ENCODE measurements at regions not wholly inside any gene's neighbourhood (a gene's known extent, or its start where the extent isn't known, plus 50 kb on each side); places are given as distances from the start of the nearest gene placed in this dataset.

- CTCF ChIA-PET, result interaction anchor here (0.9 to 3.3 kb wide), 3 partner anchors 18 to 65 kb away, joined by 3 to 14 read pairs (median 3); no protein-coding TSS in a partner anchor
- no peaks in the 10 kb centered on the region for H3K36me3 Mint-ChIP-seq
- H3K4me1 Mint-ChIP-seq, result peaks cover 4% of the 10 kb centered on the region
- POLR2A ChIA-PET, result no interaction called here
- H3K9me3 Mint-ChIP-seq, result peaks cover 4% of the 10 kb centered on the region
- H3K27me3 Mint-ChIP-seq (ENCODE audit: low read depth), result no peaks in the 10 kb centered on the region
- no peak for ATAC-seq
- H3K4me3 Mint-ChIP-seq, result no peak overlapping the region
- TF ChIP-seq TCF7 (CRISPR knock-in tag; IDR thresholded peaks at IDR 0.05; ENCODE audit: low read depth) (no peak), GRHL2 (CRISPR knock-in tag; IDR thresholded peaks at IDR 0.05; ENCODE audit: insufficient replicate concordance, severe bottlenecking) (no peak), ZNF263 (CRISPR knock-in tag; IDR thresholded peaks at IDR 0.05; ENCODE audit: low read depth) (no peak), STAT6 (CRISPR knock-in tag; conservative IDR thresholded peaks at IDR 0.05; ENCODE audit: low read depth) (no peak), RORB (CRISPR knock-in tag; IDR thresholded peaks at IDR 0.05) (no peak), JAZF1 (CRISPR knock-in tag; IDR thresholded peaks at IDR 0.05) (no peak), JUN (CRISPR knock-in tag; IDR thresholded peaks at IDR 0.05) (no peak), ZNF512 (CRISPR knock-in tag; IDR thresholded peaks at IDR 0.05; ENCODE audit: borderline replicate concordance) (no peak), MLX (CRISPR knock-in tag; IDR thresholded peaks at IDR 0.05) (no peak), IRF1 (CRISPR knock-in tag; IDR thresholded peaks at IDR 0.05) (no peak), ZNF416 (CRISPR knock-in tag; IDR thresholded peaks at IDR 0.05) (no peak), NR1H2 (CRISPR knock-in tag; IDR thresholded peaks at IDR 0.05) (no peak), SP1 (CRISPR knock-in tag; conservative IDR thresholded peaks at IDR 0.05) (no peak), ATF1 (CRISPR knock-in tag; IDR thresholded peaks at IDR 0.05) (no peak), CDX4 (CRISPR knock-in tag; IDR thresholded peaks at IDR 0.05; ENCODE audit: borderline replicate concordance) (no peak), TEAD1 (CRISPR knock-in tag; IDR thresholded peaks at IDR 0.05) (no peak), ZNF317 (CRISPR knock-in tag; IDR thresholded peaks at IDR 0.05; ENCODE audit: borderline replicate concordance, low read depth) (no peak)
- no peak overlapping the region for H3K27ac Mint-ChIP-seq
- DNase-seq (ENCODE audit: low spot score), result no peak
These were observed 60.4 kb downstream of the FOXI1 start for GRCh38 chr5:170166101-170166500.

GRCh38 chr5:170168002-170168401 lies 62.3 kb downstream of the FOXI1 start:
- POLR2A ChIA-PET, result no interaction called here
- H3K9me3 Mint-ChIP-seq, result peaks cover 4% of the 10 kb centered on the region
- no peaks in the 10 kb centered on the region for H3K4me1 Mint-ChIP-seq
- no peak overlapping the region for H3K4me3 Mint-ChIP-seq
- no peak for DNase-seq (ENCODE audit: low spot score)
- no peak overlapping the region for H3K27ac Mint-ChIP-seq
- H3K36me3 Mint-ChIP-seq, result no peaks in the 10 kb centered on the region
- no peaks in the 10 kb centered on the region for H3K27me3 Mint-ChIP-seq (ENCODE audit: low read depth)
- no peak for ATAC-seq
- TF ChIP-seq RORB (CRISPR knock-in tag; IDR thresholded peaks at IDR 0.05), result no peak
- TF ChIP-seq TEAD4 (CRISPR knock-in tag; IDR thresholded peaks at IDR 0.05), result no peak
- TF ChIP-seq IRF2 (CRISPR knock-in tag; IDR thresholded peaks at IDR 0.05; ENCODE audit: borderline replicate concordance, low read depth), result no peak
- TF ChIP-seq ETV6 (CRISPR knock-in tag; IDR thresholded peaks at IDR 0.05), result no peak
- no peak for TF ChIP-seq SMAD4 (CRISPR knock-in tag; IDR thresholded peaks at IDR 0.05)
- no peak for TF ChIP-seq ZNF396 (CRISPR knock-in tag; IDR thresholded peaks at IDR 0.05; ENCODE audit: borderline replicate concordance)
- no peak for TF ChIP-seq ZNF416 (CRISPR knock-in tag; IDR thresholded peaks at IDR 0.05)
- no peak for TF ChIP-seq E2F4 (CRISPR knock-in tag; IDR thresholded peaks at IDR 0.05; ENCODE audit: borderline replicate concordance, low read depth)
- no peak for TF ChIP-seq TP53 (CRISPR knock-in tag; IDR thresholded peaks at IDR 0.05)
- TF ChIP-seq E2F1 (CRISPR knock-in tag; IDR thresholded peaks at IDR 0.05), result no peak
- no peak for TF ChIP-seq ZMAT4 (CRISPR knock-in tag; IDR thresholded peaks at IDR 0.05)
- no peak for TF ChIP-seq NFYB (CRISPR knock-in tag; conservative IDR thresholded peaks at IDR 0.05; ENCODE audit: low read depth)
- CTCF ChIA-PET, result interaction anchor here (3.3 kb wide), 1 partner anchor 16 kb away, joined by 14 read pairs; no protein-coding TSS in a partner anchor
